Ureter (tissue), 1 donor: ENCODE measurements at regions not wholly inside any gene's neighbourhood (a gene's known extent, or its start where the extent isn't known, plus 50 kb on each side); places are given as distances from the start of the nearest gene placed in this dataset.

Experiments
- DNase-seq: peaks from one replicate; pipeline ENCODE4 v3.0.0-alpha.2; 2020; ENCODE audit warnings: low spot score
- donor health status: DM: yes; HTN: yes; CAD: no.

GRCh38 chr4:136302566-136302965 is 1229.7 kb downstream of the PCDH18 start:
- DNase-seq, result no peak

GRCh38 chr4:136301749-136302495 is 1230.4 kb downstream of the PCDH18 start:
- DNase-seq, result no peak

- DNase-seq, result no peak
These were observed 1248.3 kb downstream of the PCDH18 start for GRCh38 chr4:136283977-136284376.

GRCh38 chr4:136281889-136282288 is 1250.4 kb downstream of the PCDH18 start:
- DNase-seq, result no peak

- DNase-seq, result no peak
These were observed 1251.0 kb downstream of the PCDH18 start for GRCh38 chr4:136281307-136281706.

GRCh38 chr4:136277741-136278140 is 1254.6 kb downstream of the PCDH18 start:
- no peak for DNase-seq

- DNase-seq, result no peak
These were observed 1285.4 kb downstream of the PCDH18 start for GRCh38 chr4:136246876-136247275.

GRCh38 chr4:136241221-136241986 is 1290.9 kb downstream of the PCDH18 start:
- no peak for DNase-seq

- DNase-seq, result no peak
These were observed 1305.0 kb downstream of the PCDH18 start for GRCh38 chr4:136227315-136227714.

GRCh38 chr4:136219592-136220125 is 1312.6 kb downstream of the PCDH18 start:
- no peak for DNase-seq

GRCh38 chr4:136203199-136203598 is 1329.1 kb downstream of the PCDH18 start:
- DNase-seq, result no peak

GRCh38 chr4:136198358-136198757 is 1333.9 kb downstream of the PCDH18 start:
- DNase-seq, result no peak

- DNase-seq, result no peak
These were observed 1337.3 kb downstream of the PCDH18 start for GRCh38 chr4:136194962-136195361.

GRCh38 chr4:136186650-136187049 is 1345.6 kb downstream of the PCDH18 start:
- no peak for DNase-seq

- DNase-seq, result no peak
These were observed 1348.8 kb downstream of the PCDH18 start for GRCh38 chr4:136183513-136183912.

- no peak for DNase-seq
These were observed 1375.3 kb downstream of the PCDH18 start for GRCh38 chr4:136156947-136157346.

- DNase-seq, result no peak
These were observed 1382.2 kb downstream of the PCDH18 start for GRCh38 chr4:136150046-136150445.

GRCh38 chr4:136136601-136137000 is 1395.7 kb downstream of the PCDH18 start:
- no peak for DNase-seq

- DNase-seq, result no peak
These were observed 1408.0 kb downstream of the PCDH18 start for GRCh38 chr4:136124251-136124745.

- DNase-seq, result no peak
These were observed 1410.9 kb downstream of the PCDH18 start for GRCh38 chr4:136121426-136121825.

- DNase-seq, result no peak
These were observed 1418.4 kb downstream of the PCDH18 start for GRCh38 chr4:136113921-136114320.

- no peak for DNase-seq
These were observed 1420.2 kb downstream of the PCDH18 start for GRCh38 chr4:136112116-136112515.

GRCh38 chr4:136106753-136107152 is 1425.5 kb downstream of the PCDH18 start:
- no peak for DNase-seq
